Neuronal stem cell (in vitro differentiated cells): ENCODE measurements at regions not wholly inside any gene's neighbourhood (a gene's known extent, or its start where the extent isn't known, plus 50 kb on each side); places are given as distances from the start of the nearest gene placed in this dataset.

Experiments used
- DNase-seq: peaks from one replicate; pipeline ENCODE4 v3.0.0-alpha.2; 2013; ENCODE audit warnings: low spot score
- H2AFZ ChIP-seq: one replicate; pipeline ENCODE4 v1.6.1; 2013; ENCODE audit warnings: mild to moderate bottlenecking, low read length, inconsistent platforms
- H2AK5ac ChIP-seq: 2 replicates; pipeline ENCODE4 v1.6.1; 2013; ENCODE audit warnings: low read depth, mild to moderate bottlenecking, inconsistent platforms, low read length, moderate library complexity, mixed read lengths
- H2BK120ac ChIP-seq: 2 replicates; pipeline ENCODE4 v1.6.1; 2013; ENCODE audit warnings: low read depth, mild to moderate bottlenecking, inconsistent platforms, low read length, moderate library complexity, mixed read lengths
- H2BK12ac ChIP-seq: one replicate; pipeline ENCODE4 v1.6.1; 2013; ENCODE audit warnings: low read length, inconsistent platforms
- H2BK15ac ChIP-seq: 2 replicates; pipeline ENCODE4 v1.6.1; 2013; ENCODE audit warnings: mild to moderate bottlenecking, low read length, inconsistent platforms, mixed read lengths
- H2BK5ac ChIP-seq: one replicate; pipeline ENCODE4 v1.6.1; 2013; ENCODE audit warnings: inconsistent platforms, mild to moderate bottlenecking, low read length, moderate library complexity
- H3K14ac ChIP-seq: one replicate; pipeline ENCODE4 v1.6.1; 2013; ENCODE audit warnings: low read length, inconsistent platforms
- H3K18ac ChIP-seq: 2 replicates; pipeline ENCODE4 v1.6.1; 2013; ENCODE audit warnings: low read length, inconsistent platforms
- H3K23ac ChIP-seq: 2 replicates; pipeline ENCODE4 v1.6.1; 2013; ENCODE audit warnings: low read depth, mild to moderate bottlenecking, mixed read lengths, low read length, inconsistent platforms; ENCODE audit not compliant: poor library complexity
- H3K27ac ChIP-seq: replicated peaks from 3 replicates; pipeline ENCODE4 v1.5.1; 2013; ENCODE audit warnings: low read length, inconsistent platforms
- H3K27me3 ChIP-seq, 3 experiments: 2 replicates each; pipeline ENCODE4 v1.6.1; 2013; ENCODE audit warnings: low read length in 3 of 3, mild to moderate bottlenecking in 2 of 3, inconsistent platforms in 1 of 3, low read depth in 1 of 3, mixed read lengths in 1 of 3, moderate library complexity in 1 of 3; ENCODE audit not compliant: control insufficient read depth in 3 of 3, insufficient read depth in 3 of 3
- H3K36me3 ChIP-seq, 2 donors: replicated peaks in 1 of 2; 2 replicates each; pipeline ENCODE4 v1.6.1; 2013; ENCODE audit warnings: low read length in 2 of 2; ENCODE audit not compliant: control insufficient read depth in 2 of 2, insufficient read depth in 2 of 2
- H3K4ac ChIP-seq: 2 replicates; pipeline ENCODE4 v1.6.1; 2013; ENCODE audit warnings: inconsistent platforms, mild to moderate bottlenecking, low read length, moderate library complexity
- H3K4me1 ChIP-seq, 2 donors: 1 replicate in 1 of 2; 2 replicates in 1 of 2; pipeline ENCODE4 v1.6.1; 2013; ENCODE audit warnings: low read length in 2 of 2, low read depth in 1 of 2; ENCODE audit not compliant: control insufficient read depth in 2 of 2, insufficient read depth in 1 of 2
- H3K4me2 ChIP-seq: one replicate; pipeline ENCODE4 v1.6.1; 2013; ENCODE audit warnings: mild to moderate bottlenecking, low read length, inconsistent platforms; ENCODE audit not compliant: insufficient read depth, poor library complexity, severe bottlenecking
- H3K4me3 ChIP-seq, 2 donors: 2 replicates each; pipeline ENCODE4 v1.5.1; 2013; ENCODE audit warnings: low read length in 2 of 2, mild to moderate bottlenecking in 2 of 2, inconsistent platforms in 1 of 2, moderate library complexity in 1 of 2
- H3K79me1 ChIP-seq: one replicate; pipeline ENCODE4 v1.6.1; 2013; ENCODE audit warnings: low read depth, mild to moderate bottlenecking, inconsistent platforms, low read length, moderate library complexity
- H3K9ac ChIP-seq: one replicate; pipeline ENCODE4 v1.6.1; 2013; ENCODE audit warnings: mild to moderate bottlenecking, low read depth, low read length, inconsistent platforms; ENCODE audit not compliant: poor library complexity
- H3K9me3 ChIP-seq, 2 donors: replicated peaks in 1 of 2; 2 replicates each; pipeline versions ENCODE3 to v1.6.1; 2013; ENCODE audit warnings: low read length in 2 of 2, mild to moderate bottlenecking in 2 of 2, inconsistent platforms in 1 of 2, low read depth in 1 of 2, mixed read lengths in 1 of 2, moderate library complexity in 1 of 2; ENCODE audit not compliant: control insufficient read depth in 2 of 2, insufficient read depth in 1 of 2
- H4K8ac ChIP-seq: one replicate; pipeline ENCODE4 v1.6.1; 2013; ENCODE audit warnings: low read depth, mild to moderate bottlenecking, inconsistent platforms, low read length, moderate library complexity
- H4K91ac ChIP-seq: one replicate; pipeline ENCODE4 v1.6.1; 2013; ENCODE audit warnings: low read length, low read depth, mild to moderate bottlenecking, inconsistent platforms; ENCODE audit not compliant: poor library complexity
- WGBS, 2 donors: extraction: QIAGEN DNeasy Blood & Tissue Kit; methylation state at CpG; one replicate each; pipeline ENCODE4 v1.1.7; 2013; ENCODE audit warnings: missing lambda C conversion rate in 2 of 2, mixed read lengths in 1 of 2; ENCODE audit not compliant: insufficient read length in 2 of 2, insufficient replicate concordance in 1 of 2; ENCODE audit errors: extremely low coverage in 2 of 2; 5-methylcytosine and 5-hydroxymethylcytosine counted together

DNA sequence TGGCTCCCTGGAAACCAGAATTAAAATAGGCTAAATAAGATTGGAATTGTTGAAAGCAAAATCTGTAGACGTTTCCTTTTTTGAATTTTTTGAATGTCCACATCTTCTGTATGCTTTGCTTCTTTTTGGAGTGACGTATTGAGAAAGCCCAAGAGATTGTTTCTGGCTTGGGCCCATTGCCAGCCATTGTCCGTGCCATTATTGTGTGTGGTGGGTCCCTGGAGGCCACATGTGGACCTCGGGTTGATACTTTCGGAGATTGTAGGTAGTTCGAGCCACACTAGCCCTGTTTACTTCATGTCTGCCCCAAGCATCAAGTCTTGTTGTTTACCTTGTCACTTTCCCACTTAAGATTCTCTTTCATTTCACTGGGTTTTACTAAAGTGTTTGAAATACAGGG is 106.0 kb downstream of the PALM2AKAP2 start:
- Histone ChIP-seq H3K27me3 (no peaks in the 10 kb centered on the region), H3K79me1 (no peaks in the 10 kb centered on the region), H2BK15ac (no peak overlapping the region), H3K18ac (no peak overlapping the region), H3K4me3 (no peak overlapping the region), H3K23ac (no peak overlapping the region), H3K27ac (no peak overlapping the region), H3K4me1 (peaks cover 0 to 7% of the 10 kb centered on the region in 2 donors), H2BK5ac (no peak overlapping the region), H3K9ac (no peak overlapping the region), H3K9me3 (no peaks in the 10 kb centered on the region), H2BK120ac (no peak overlapping the region), H3K14ac (no peak overlapping the region), H4K8ac (no peak overlapping the region), H2AK5ac (no peak overlapping the region), H3K4ac (no peak overlapping the region), H3K4me2 (no peak overlapping the region), H2BK12ac (no peak overlapping the region), H2AFZ (no peak overlapping the region), H3K36me3 (no peaks in the 10 kb centered on the region), H4K91ac (no peak overlapping the region)
- no peak for DNase-seq
- no CpG with 5 or more reads among the region's 6 CpGs for WGBS, 2 donors

DNA sequence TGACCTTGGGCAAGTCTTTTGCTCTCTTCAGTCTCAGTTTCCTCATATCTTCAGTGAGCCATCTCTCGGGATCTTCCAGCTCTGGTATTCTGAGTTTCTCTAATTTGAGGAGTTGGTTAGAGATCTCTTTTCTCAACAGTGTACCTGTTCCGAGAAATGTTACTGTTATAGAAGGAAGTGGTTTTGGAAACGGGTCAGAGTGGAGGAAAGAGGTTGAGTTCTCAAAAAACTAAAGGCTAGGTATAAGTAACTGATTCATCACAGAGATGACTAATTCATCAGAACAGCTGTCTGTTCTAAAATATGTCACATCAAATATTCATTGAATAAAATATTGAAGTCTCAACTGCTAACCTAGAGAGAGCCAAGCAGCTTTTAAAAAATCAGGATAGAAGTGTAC is 106.6 kb downstream of the PALM2AKAP2 start:
- Histone ChIP-seq H3K4me3 (no peak overlapping the region), H4K91ac (no peak overlapping the region), H3K79me1 (no peaks in the 10 kb centered on the region), H2BK120ac (no peak overlapping the region), H2AK5ac (no peak overlapping the region), H3K18ac (no peak overlapping the region), H2AFZ (no peak overlapping the region), H2BK15ac (no peak overlapping the region), H3K23ac (no peak overlapping the region), H3K27ac (no peak overlapping the region), H3K9ac (no peak overlapping the region), H4K8ac (no peak overlapping the region), H2BK5ac (no peak overlapping the region), H3K4me1 (peaks cover 0 to 7% of the 10 kb centered on the region in 2 donors), H3K27me3 (no peaks in the 10 kb centered on the region), H2BK12ac (no peak overlapping the region), H3K4me2 (no peak overlapping the region), H3K4ac (no peak overlapping the region), H3K36me3 (no peaks in the 10 kb centered on the region), H3K9me3 (no peaks in the 10 kb centered on the region), H3K14ac (no peak overlapping the region)
- no peak for DNase-seq
- WGBS, 2 donors = no CpG with 5 or more reads among the region's 3 CpGs

DNA sequence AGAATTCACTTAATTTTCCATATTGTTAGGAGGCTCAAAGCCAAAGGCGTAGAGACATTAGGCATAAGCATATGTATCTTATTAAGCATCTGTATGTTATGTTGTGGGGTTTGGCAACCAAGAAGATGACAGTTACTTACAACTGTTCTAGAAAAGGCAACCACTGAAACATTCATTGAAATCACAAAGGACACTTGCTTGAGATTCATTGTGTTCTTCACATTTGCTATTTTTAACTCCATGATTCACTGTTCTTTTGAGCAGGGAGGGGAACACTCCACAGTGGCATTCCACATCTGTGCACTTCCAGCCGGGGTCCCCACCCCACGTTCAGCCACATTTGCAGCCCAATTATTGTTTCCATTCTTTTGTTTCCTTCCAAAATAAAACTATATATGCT is 107.1 kb downstream of the PALM2AKAP2 start:
- no peak for DNase-seq
- peaks cover 2 to 7% of the 10 kb centered on the region in 2 donors for H3K4me1 ChIP-seq
- H2BK15ac ChIP-seq = no peak overlapping the region
- H3K9ac ChIP-seq = no peak overlapping the region
- H4K8ac ChIP-seq = no peak overlapping the region
- no peak overlapping the region for H4K91ac ChIP-seq
- no peak overlapping the region for H3K4me3 ChIP-seq
- no peaks in the 10 kb centered on the region for H3K36me3 ChIP-seq
- H3K27me3 ChIP-seq = no peaks in the 10 kb centered on the region
- H3K4ac ChIP-seq = no peak overlapping the region
- H3K27ac ChIP-seq = no peak overlapping the region
- no peak overlapping the region for H2BK5ac ChIP-seq
- no peak overlapping the region for H2BK12ac ChIP-seq
- H3K79me1 ChIP-seq = no peaks in the 10 kb centered on the region
- WGBS, 2 donors = no CpG with 5 or more reads among the region's 3 CpGs
- H2BK120ac ChIP-seq = no peak overlapping the region
- H2AK5ac ChIP-seq = no peak overlapping the region
- no peak overlapping the region for H3K18ac ChIP-seq
- H2AFZ ChIP-seq = no peak overlapping the region
- H3K4me2 ChIP-seq = no peak overlapping the region
- H3K9me3 ChIP-seq = no peaks in the 10 kb centered on the region
- no peak overlapping the region for H3K14ac ChIP-seq
- H3K23ac ChIP-seq = no peak overlapping the region

DNA sequence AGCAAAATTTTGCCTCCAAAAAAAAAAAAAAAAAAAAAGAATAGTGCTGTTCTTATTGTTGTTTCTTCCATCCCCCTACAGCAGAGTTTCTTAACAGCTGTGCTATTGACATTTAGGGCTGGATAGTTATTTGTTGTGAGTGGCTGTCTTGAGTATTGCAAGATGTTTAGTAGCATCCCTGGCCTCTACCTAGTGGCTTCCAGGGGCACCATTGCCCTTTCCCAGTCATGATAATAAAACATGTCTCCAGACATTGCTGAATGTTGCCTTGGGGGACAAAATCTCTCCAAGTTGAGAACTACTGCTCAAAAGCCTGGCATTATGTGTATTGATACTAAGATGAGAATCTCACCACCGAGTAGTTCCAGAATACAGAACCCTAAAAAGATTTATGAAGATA is 108.7 kb downstream of the PALM2AKAP2 start:
- no peak overlapping the region for H3K14ac ChIP-seq
- no peaks in the 10 kb centered on the region for H3K27me3 ChIP-seq
- peaks cover 2 to 7% of the 10 kb centered on the region in 2 donors for H3K4me1 ChIP-seq
- H3K4me3 ChIP-seq = no peak overlapping the region
- H3K18ac ChIP-seq = no peak overlapping the region
- no peak overlapping the region for H2AFZ ChIP-seq
- H3K27ac ChIP-seq = no peak overlapping the region
- no peak overlapping the region for H3K4me2 ChIP-seq
- no peak overlapping the region for H2BK120ac ChIP-seq
- H2BK5ac ChIP-seq = no peak overlapping the region
- WGBS, 2 donors = no CpG with 5 or more reads among the region's 1 CpG
- no peak overlapping the region for H3K9ac ChIP-seq
- no peaks in the 10 kb centered on the region for H3K36me3 ChIP-seq
- DNase-seq = no peak
- H2AK5ac ChIP-seq = no peak overlapping the region
- no peak overlapping the region for H2BK15ac ChIP-seq
- no peaks in the 10 kb centered on the region for H3K9me3 ChIP-seq
- no peak overlapping the region for H4K91ac ChIP-seq
- no peak overlapping the region for H3K23ac ChIP-seq
- H3K79me1 ChIP-seq = no peaks in the 10 kb centered on the region
- no peak overlapping the region for H3K4ac ChIP-seq
- H2BK12ac ChIP-seq = no peak overlapping the region
- H4K8ac ChIP-seq = no peak overlapping the region
